Breast epithelium (tissue), 3 donors: ENCODE measurements at regions not wholly inside any gene's neighbourhood (a gene's known extent, or its start where the extent isn't known, plus 50 kb on each side); places are given as distances from the start of the nearest gene placed in this dataset.

Source experiments
- POLR2A ChIP-seq: fragments of 450-650 bp; IDR thresholded peaks from one replicate; pipeline ENCODE4 v1.6.1; 2016; ENCODE audit warnings: antibody characterized with exemption, mild to moderate bottlenecking, moderate library complexity
- TF ChIP-seq, protein P1 (sequence below), 3 donors: fragments of 450-650 bp; IDR thresholded peaks; one replicate each; pipeline ENCODE4 v1.5.1; 2016 to 2017; ENCODE audit warnings: antibody characterized with exemption in 3 of 3, mild to moderate bottlenecking in 3 of 3, moderate library complexity in 3 of 3

DNA sequence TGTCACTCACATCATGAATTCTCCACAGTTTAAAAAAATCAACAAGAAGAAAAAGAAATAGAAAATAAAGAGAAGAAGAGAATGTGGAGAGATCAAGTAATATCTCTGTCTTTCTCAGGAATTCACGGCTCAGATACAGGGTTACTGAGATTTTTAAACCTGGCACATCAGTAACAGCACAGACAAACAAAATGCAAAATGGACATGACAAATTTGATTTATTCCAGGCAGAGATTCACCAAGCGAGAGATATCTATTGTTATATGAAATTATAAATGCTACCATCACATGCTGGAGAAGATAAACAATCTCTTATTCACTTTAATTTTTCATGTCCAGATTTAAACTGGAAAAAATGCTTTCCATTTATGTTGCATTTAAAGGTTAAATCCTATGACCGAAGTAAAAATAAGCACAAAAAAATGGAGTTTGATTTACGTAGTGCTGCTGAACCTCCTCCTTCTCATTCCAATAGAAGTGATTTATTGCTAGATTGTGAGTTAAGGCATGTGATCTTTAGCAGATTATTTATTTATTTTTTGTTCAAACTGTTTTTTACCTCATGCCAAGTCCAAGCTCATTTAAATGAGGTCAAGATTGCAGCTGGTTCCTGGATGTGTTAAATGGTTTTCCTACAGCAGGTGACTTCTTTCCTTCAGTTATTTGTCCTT, 926.4 kb downstream of the MAT2B start:
- TF ChIP-seq POLR2A = no peak
- TF ChIP-seq, protein P1, sequence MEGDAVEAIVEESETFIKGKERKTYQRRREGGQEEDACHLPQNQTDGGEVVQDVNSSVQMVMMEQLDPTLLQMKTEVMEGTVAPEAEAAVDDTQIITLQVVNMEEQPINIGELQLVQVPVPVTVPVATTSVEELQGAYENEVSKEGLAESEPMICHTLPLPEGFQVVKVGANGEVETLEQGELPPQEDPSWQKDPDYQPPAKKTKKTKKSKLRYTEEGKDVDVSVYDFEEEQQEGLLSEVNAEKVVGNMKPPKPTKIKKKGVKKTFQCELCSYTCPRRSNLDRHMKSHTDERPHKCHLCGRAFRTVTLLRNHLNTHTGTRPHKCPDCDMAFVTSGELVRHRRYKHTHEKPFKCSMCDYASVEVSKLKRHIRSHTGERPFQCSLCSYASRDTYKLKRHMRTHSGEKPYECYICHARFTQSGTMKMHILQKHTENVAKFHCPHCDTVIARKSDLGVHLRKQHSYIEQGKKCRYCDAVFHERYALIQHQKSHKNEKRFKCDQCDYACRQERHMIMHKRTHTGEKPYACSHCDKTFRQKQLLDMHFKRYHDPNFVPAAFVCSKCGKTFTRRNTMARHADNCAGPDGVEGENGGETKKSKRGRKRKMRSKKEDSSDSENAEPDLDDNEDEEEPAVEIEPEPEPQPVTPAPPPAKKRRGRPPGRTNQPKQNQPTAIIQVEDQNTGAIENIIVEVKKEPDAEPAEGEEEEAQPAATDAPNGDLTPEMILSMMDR (IDR thresholded peaks at IDR 0.05) = no peak
